D721Med (cell line): ENCODE measurements at regions not wholly inside any gene's neighbourhood (a gene's known extent, or its start where the extent isn't known, plus 50 kb on each side); places are given as distances from the start of the nearest gene placed in this dataset.

Experiments
- DNase-seq: peaks from one replicate; pipeline ENCODE4 v3.0.0; 2011; ENCODE audit warnings: low spot score; ENCODE audit not compliant: insufficient read length
- FAIRE-seq: peaks from 2 replicates; lab custom pipeline; 2011; peaks lifted over from hg19 to GRCh38; lab: Jason Lieb, UNC
- TF ChIP-seq, protein P1 (sequence below): IDR thresholded peaks from 2 replicates; pipeline ENCODE4 v1.5.1; 2012; ENCODE audit warnings: mild to moderate bottlenecking, control low read depth; ENCODE audit not compliant: insufficient read depth; ENCODE audit errors: missing control alignments

GRCh38 chr14:31963587-31963986, 113.5 kb upstream of the ARHGAP5 start:
- TF ChIP-seq, protein P1, sequence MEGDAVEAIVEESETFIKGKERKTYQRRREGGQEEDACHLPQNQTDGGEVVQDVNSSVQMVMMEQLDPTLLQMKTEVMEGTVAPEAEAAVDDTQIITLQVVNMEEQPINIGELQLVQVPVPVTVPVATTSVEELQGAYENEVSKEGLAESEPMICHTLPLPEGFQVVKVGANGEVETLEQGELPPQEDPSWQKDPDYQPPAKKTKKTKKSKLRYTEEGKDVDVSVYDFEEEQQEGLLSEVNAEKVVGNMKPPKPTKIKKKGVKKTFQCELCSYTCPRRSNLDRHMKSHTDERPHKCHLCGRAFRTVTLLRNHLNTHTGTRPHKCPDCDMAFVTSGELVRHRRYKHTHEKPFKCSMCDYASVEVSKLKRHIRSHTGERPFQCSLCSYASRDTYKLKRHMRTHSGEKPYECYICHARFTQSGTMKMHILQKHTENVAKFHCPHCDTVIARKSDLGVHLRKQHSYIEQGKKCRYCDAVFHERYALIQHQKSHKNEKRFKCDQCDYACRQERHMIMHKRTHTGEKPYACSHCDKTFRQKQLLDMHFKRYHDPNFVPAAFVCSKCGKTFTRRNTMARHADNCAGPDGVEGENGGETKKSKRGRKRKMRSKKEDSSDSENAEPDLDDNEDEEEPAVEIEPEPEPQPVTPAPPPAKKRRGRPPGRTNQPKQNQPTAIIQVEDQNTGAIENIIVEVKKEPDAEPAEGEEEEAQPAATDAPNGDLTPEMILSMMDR = no peak
- DNase-seq = no peak
- no peak for FAIRE-seq

GRCh38 chr14:31964490-31964889, 112.6 kb upstream of the ARHGAP5 start:
- TF ChIP-seq, protein P1 = no peak
- FAIRE-seq = no peak
- no peak for DNase-seq

DNA sequence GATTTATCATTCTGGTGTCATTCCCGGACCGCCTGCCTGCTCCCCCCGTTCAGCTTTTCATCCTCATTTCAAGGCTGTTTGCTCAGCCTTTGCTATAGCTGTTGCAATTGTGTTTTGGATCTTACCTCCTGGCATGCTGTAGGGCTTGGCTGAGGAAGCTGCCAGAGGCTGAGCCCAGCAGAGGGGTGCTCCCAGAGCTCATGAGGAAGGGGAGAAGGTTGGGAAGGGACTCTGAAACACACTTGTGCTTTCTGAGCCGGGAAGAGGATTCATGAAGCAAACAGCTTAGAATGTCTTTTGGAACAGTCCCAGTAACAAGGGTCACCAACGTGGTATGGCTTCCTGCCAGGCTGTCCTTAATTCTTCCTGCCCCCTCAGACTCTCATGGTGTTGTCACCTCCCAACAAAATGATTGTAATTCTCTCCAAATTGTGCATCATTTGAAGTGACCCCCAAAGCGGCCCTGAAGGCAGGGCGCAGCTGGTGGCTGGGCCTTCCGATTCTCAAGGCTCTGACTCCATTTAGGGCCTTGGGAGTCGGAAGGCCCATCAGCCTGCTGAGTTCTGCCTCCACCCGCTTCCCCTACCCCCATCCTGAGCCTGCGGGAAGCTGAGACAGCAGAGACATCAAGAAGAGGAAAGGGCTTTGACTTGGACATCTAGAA, 111.9 kb upstream of the ARHGAP5 start:
- FAIRE-seq (no peak), DNase-seq (no peak)
- TF ChIP-seq, protein P1 = no peak

- TF ChIP-seq, protein P1 = no peak
- no peak for DNase-seq
- FAIRE-seq = no peak
Measured at GRCh38 chr14:31965735-31966598, 111.1 kb upstream of the ARHGAP5 start.

- TF ChIP-seq, protein P1 = no peak
- no peak for DNase-seq
- FAIRE-seq = no peak
Measured at GRCh38 chr14:31966896-31967668, 110.0 kb upstream of the ARHGAP5 start.

DNA sequence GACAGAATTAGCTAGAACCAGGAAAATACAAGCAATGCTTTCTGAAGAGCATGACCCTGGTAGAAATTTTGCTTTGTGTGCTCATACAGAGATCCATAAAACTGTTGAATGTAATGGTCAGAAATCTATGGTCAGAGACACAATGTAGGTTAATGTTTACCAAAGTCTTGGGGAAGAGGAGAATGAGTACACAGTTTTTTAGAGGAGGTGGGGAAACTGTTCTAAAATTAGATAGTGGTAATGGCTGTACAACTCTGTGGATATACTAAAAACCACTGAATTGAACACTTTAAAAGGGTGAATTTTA, 109.5 kb upstream of the ARHGAP5 start:
- TF ChIP-seq, protein P1 = no peak
- no peak for DNase-seq

More for the DNA sequence above, 109.5 kb upstream of the ARHGAP5 start:
- peak; percentile 53 for FAIRE-seq
